ENCODE measurements at regions not wholly inside any gene's neighbourhood (a gene's known extent, or its start where the extent isn't known, plus 50 kb on each side); places are given as distances from the start of the nearest gene placed in this dataset.

GRCh38 chr16:62462971-62463370, 426.7 kb upstream of the CDH8 start:
- no peaks in the 10 kb centered on the region for H3K27me3 ChIP-seq
- H3K27ac ChIP-seq: no peak overlapping the region
- no peak for TF ChIP-seq CTCF (IDR thresholded peaks at IDR 0.05)
- TF ChIP-seq POLR2A (IDR thresholded peaks at IDR 0.05): no peak
- H3K4me3 ChIP-seq: no peak overlapping the region
- no peaks in the 10 kb centered on the region for H3K9me3 ChIP-seq
- intact Hi-C loops (cut with DNase I; ENCODE audit: low total_unique reads): no loop called here
- H3K36me3 ChIP-seq: no peaks in the 10 kb centered on the region
- DNase-seq: no peak
- H3K4me1 ChIP-seq: no peaks in the 10 kb centered on the region

- Histone ChIP-seq H3K4me1 (no peaks in the 10 kb centered on the region), H3K27ac (no peak overlapping the region), H3K4me3 (no peak overlapping the region), H3K27me3 (no peaks in the 10 kb centered on the region), H3K36me3 (no peaks in the 10 kb centered on the region), H3K9me3 (no peaks in the 10 kb centered on the region)
- no peak for DNase-seq
- intact Hi-C loops (cut with DNase I; ENCODE audit: low total_unique reads): no loop called here
- TF ChIP-seq POLR2A (IDR thresholded peaks at IDR 0.05) (no peak), CTCF (IDR thresholded peaks at IDR 0.05) (no peak)
Measured at GRCh38 chr16:62450291-62450690, 414.1 kb upstream of the CDH8 start.

GRCh38 chr16:62445909-62446308, 409.7 kb upstream of the CDH8 start:
- H3K27me3 ChIP-seq: no peaks in the 10 kb centered on the region
- no peak overlapping the region for H3K27ac ChIP-seq
- no peaks in the 10 kb centered on the region for H3K4me1 ChIP-seq
- no peaks in the 10 kb centered on the region for H3K36me3 ChIP-seq
- no peak overlapping the region for H3K4me3 ChIP-seq
- no peak for DNase-seq
- H3K9me3 ChIP-seq: no peaks in the 10 kb centered on the region
- intact Hi-C loops (cut with DNase I; ENCODE audit: low total_unique reads): no loop called here
- TF ChIP-seq CTCF (IDR thresholded peaks at IDR 0.05): no peak
- TF ChIP-seq POLR2A (IDR thresholded peaks at IDR 0.05): no peak

- no peak overlapping the region for H3K27ac ChIP-seq
- H3K4me1 ChIP-seq: no peaks in the 10 kb centered on the region
- H3K27me3 ChIP-seq: no peaks in the 10 kb centered on the region
- no peaks in the 10 kb centered on the region for H3K9me3 ChIP-seq
- intact Hi-C loops (cut with DNase I; ENCODE audit: low total_unique reads): no loop called here
- no peak for DNase-seq
- H3K36me3 ChIP-seq: no peaks in the 10 kb centered on the region
- TF ChIP-seq POLR2A (IDR thresholded peaks at IDR 0.05) (no peak), CTCF (IDR thresholded peaks at IDR 0.05) (no peak)
- no peak overlapping the region for H3K4me3 ChIP-seq
Measured at GRCh38 chr16:62424206-62424605, 388.0 kb upstream of the CDH8 start.

- no peak for DNase-seq
- no peak for TF ChIP-seq POLR2A (IDR thresholded peaks at IDR 0.05)
- no peak for TF ChIP-seq CTCF (IDR thresholded peaks at IDR 0.05)
- Histone ChIP-seq H3K27me3 (no peaks in the 10 kb centered on the region), H3K36me3 (no peaks in the 10 kb centered on the region), H3K4me3 (no peak overlapping the region), H3K9me3 (no peaks in the 10 kb centered on the region), H3K27ac (no peak overlapping the region), H3K4me1 (no peaks in the 10 kb centered on the region)
- intact Hi-C loops (cut with DNase I; ENCODE audit: low total_unique reads): no loop called here
Measured at GRCh38 chr16:62408760-62409159, 372.5 kb upstream of the CDH8 start.

Data from uterus (tissue), 3 donors.